ENCODE measurements at regions not wholly inside any gene's neighbourhood (a gene's known extent, or its start where the extent isn't known, plus 50 kb on each side); places are given as distances from the start of the nearest gene placed in this dataset.

- Histone ChIP-seq H3K27ac (no peak overlapping the region), H3K9me3 (no peaks in the 10 kb centered on the region), H3K4me3 (no peak overlapping the region), H3K4me1 (no peaks in the 10 kb centered on the region), H3K27me3 (no peaks in the 10 kb centered on the region), H3K36me3 (no peaks in the 10 kb centered on the region)
- no peak for TF ChIP-seq POLR2A (IDR thresholded peaks at IDR 0.05)
- TF ChIP-seq CTCF (IDR thresholded peaks at IDR 0.05): no peak
- no peak for DNase-seq
- intact Hi-C loops (cut with DNase I): no loop called here
- 57 to 64% methylated on average over 4 of the region's 4 CpGs for WGBS, 2 donors
Measured at GRCh38 chr4:148730766-148731165, 288.6 kb upstream of the NR3C2 start.

DNA sequence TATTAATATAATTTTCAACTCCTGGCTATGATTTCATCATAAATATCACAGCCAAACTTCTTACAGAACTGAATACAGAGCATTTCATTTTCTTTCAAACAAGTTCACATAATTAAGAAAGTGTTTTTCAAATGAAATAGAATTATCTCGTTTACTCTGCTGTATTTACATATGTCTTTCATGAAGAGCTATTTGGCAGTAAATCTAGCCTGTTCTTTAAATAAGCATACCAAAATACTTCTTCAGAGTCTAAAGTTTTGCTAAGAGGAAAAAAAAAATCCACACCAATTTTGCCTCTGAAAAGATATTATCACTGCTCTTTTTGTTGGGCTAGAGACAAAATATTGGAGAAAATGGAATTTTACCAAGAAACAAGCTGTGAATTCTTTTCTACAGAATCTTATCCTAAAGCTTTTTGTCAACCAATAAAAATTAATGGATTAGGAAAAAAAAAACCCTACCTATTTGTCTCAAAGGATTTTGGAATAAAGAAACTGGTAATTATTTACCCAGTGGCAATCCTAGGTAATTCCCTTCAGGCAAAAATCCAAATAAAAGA lies 287.9 kb upstream of the NR3C2 start:
- Histone ChIP-seq H3K36me3 (no peaks in the 10 kb centered on the region), H3K4me3 (no peak overlapping the region), H3K4me1 (no peaks in the 10 kb centered on the region), H3K27ac (no peak overlapping the region), H3K9me3 (no peaks in the 10 kb centered on the region), H3K27me3 (no peaks in the 10 kb centered on the region)
- intact Hi-C loops (cut with DNase I): no loop called here
- 15 to 22% methylated on average over 1 of the region's 1 CpG for WGBS, 2 donors
- no peak for DNase-seq
- TF ChIP-seq CTCF (IDR thresholded peaks at IDR 0.05) (no peak), POLR2A (IDR thresholded peaks at IDR 0.05) (no peak)

- no peaks in the 10 kb centered on the region for H3K27me3 ChIP-seq
- H3K4me1 ChIP-seq: no peaks in the 10 kb centered on the region
- intact Hi-C loops (cut with DNase I): no loop called here
- no peaks in the 10 kb centered on the region for H3K9me3 ChIP-seq
- H3K4me3 ChIP-seq: no peak overlapping the region
- H3K27ac ChIP-seq: no peak overlapping the region
- TF ChIP-seq CTCF (IDR thresholded peaks at IDR 0.05) (no peak), POLR2A (IDR thresholded peaks at IDR 0.05) (no peak)
- DNase-seq: no peak
- WGBS, 2 donors: 70 to 84% methylated on average over 2 of the region's 2 CpGs
- no peaks in the 10 kb centered on the region for H3K36me3 ChIP-seq
Measured at GRCh38 chr4:148717988-148718387, 275.8 kb upstream of the NR3C2 start.

DNA sequence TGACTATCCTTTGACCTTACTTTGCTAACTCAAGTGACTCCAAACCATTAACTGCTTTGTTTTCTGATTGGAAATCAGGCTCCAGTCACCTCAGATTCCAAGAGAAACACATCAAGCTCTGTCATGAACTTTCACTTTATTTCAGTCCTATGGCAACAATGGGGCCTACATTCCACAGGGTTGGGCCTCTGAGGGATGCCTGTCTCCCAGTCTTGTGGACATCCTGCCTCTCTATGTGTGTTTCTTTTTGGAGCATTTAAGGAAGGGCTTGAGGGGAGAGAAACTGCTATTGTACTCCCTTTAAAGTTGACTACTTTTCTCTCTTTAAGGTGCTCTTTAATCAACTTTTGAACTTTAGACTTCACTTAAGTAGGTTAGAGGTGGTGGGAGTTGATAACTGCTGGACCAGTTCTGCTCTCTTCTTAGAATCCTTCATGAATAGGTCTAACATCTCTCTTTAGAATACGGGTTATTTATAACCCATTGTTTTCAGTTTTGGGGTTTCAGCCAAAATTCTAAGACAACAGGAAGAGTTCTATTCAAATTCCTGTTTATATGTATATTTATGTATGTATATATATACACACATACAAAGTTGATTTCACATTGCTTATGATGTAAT lies 274.3 kb upstream of the NR3C2 start:
- Histone ChIP-seq H3K4me3 (no peak overlapping the region), H3K27ac (no peak overlapping the region), H3K36me3 (no peaks in the 10 kb centered on the region), H3K9me3 (no peaks in the 10 kb centered on the region), H3K4me1 (no peaks in the 10 kb centered on the region), H3K27me3 (no peaks in the 10 kb centered on the region)
- intact Hi-C loops (cut with DNase I): no loop called here
- 33 to 40% methylated on average over 1 of the region's 1 CpG for WGBS, 2 donors
- no peak for TF ChIP-seq CTCF (IDR thresholded peaks at IDR 0.05)
- TF ChIP-seq POLR2A (IDR thresholded peaks at IDR 0.05): no peak
- no peak for DNase-seq

DNA sequence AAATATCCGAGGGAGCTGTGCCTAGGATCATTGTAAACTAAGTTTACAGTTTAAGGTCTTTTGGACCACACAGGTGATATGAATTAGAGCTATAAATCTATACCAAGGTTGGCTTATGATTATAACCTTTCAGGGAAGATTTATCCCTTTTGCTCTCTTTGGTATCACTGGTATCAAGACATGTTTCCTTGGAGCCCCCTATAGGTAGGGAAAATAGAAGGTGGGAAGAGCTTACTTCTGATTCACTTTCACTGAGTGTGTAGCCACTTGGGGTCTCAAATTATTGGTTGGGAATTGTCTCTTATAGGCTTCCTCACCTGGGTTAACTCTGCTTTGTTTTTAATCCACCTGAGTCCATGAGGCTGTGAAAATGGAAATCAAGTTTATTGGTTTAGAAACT lies 262.1 kb upstream of the NR3C2 start:
- intact Hi-C loops (cut with DNase I): no loop called here
- TF ChIP-seq POLR2A (IDR thresholded peaks at IDR 0.05): no peak
- TF ChIP-seq CTCF (IDR thresholded peaks at IDR 0.05): no peak
- Histone ChIP-seq H3K27me3 (no peaks in the 10 kb centered on the region), H3K36me3 (no peaks in the 10 kb centered on the region), H3K4me1 (no peaks in the 10 kb centered on the region), H3K27ac (no peak overlapping the region), H3K4me3 (no peak overlapping the region), H3K9me3 (no peaks in the 10 kb centered on the region)
- 67 to 85% methylated on average over 1 of the region's 1 CpG for WGBS, 2 donors
- DNase-seq: no peak

All from esophagus squamous epithelium (tissue), 5 donors.